Activated CD8-positive, alpha-beta memory T cell treated with anti-CD3 and anti-CD28 coated beads, Interleukin-2, amount 50 U/mL, for 48 hours (primary cell): ENCODE measurements at regions not wholly inside any gene's neighbourhood (a gene's known extent, or its start where the extent isn't known, plus 50 kb on each side); places are given as distances from the start of the nearest gene placed in this dataset.
"Not testable (repeated sequence)": the region's sequence is repeated elsewhere in the genome, so short reads cannot be mapped to it uniquely, and the experiment has no call there.

ENCODE experiments used
- DNase-seq: peaks from one replicate; pipeline ENCODE4 v3.0.0-alpha.2; 2020

GRCh38 chr4:177255359-177255758, 54.3 kb upstream of the NEIL3 start:
- DNase-seq, result no peak

GRCh38 chr4:177256950-177257349, 52.7 kb upstream of the NEIL3 start:
- no peak for DNase-seq

DNA sequence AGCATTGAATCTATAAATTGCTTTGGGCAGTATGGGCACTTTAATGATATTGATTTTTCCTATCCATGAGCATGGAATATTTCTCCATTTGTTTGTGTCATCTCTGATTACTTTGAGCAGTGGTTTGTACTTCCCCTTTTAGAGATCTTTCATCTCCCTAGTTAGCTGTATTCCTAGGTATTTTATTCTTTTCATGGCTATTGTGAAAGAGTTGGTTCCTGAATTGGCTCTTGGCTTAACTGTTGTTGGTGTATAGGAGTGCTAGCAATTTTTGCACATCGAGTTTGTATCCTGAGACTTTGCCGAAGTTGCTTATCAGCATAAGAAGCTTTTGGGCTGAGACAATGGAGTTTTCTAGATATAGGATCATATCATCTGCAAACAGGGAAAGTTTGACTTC, 50.2 kb upstream of the NEIL3 start:
- DNase-seq, result not testable (repeated sequence)
